Hepatocyte (in vitro differentiated cells): ENCODE measurements at regions not wholly inside any gene's neighbourhood (a gene's known extent, or its start where the extent isn't known, plus 50 kb on each side); places are given as distances from the start of the nearest gene placed in this dataset.

Experiments
- DNase-seq: peaks from one replicate; pipeline ENCODE4 v3.0.0-alpha.2; 2016; ENCODE audit warnings: low spot score
- H2AFZ ChIP-seq: fragments of 200-600 bp; sonication (generic); 2 replicates; pipeline ENCODE4 v1.6.0; 2016; ENCODE audit warnings: antibody characterized with exemption, mild to moderate bottlenecking
- H3K27ac ChIP-seq: fragments of 200-600 bp; sonication (generic); 2 replicates; pipeline ENCODE4 v1.5.1; 2016; ENCODE audit warnings: mild to moderate bottlenecking
- H3K27me3 ChIP-seq: fragments of 200-600 bp; sonication (generic); 2 replicates; pipeline ENCODE4 v1.6.1; 2016
- H3K36me3 ChIP-seq: fragments of 200-600 bp; sonication (generic); replicated peaks from 2 replicates; pipeline ENCODE4 v1.5.1; 2016; ENCODE audit warnings: low read depth; ENCODE audit not compliant: insufficient read depth
- H3K4me1 ChIP-seq: fragments of 200-600 bp; sonication (generic); 2 replicates; pipeline ENCODE4 v1.5.1; 2016; ENCODE audit warnings: mild to moderate bottlenecking, moderate library complexity; ENCODE audit not compliant: insufficient read depth
- H3K4me2 ChIP-seq: fragments of 200-600 bp; sonication (generic); 2 replicates; pipeline ENCODE4 v1.6.0; 2016
- H3K4me3 ChIP-seq: fragments of 200-600 bp; sonication (generic); 2 replicates; pipeline ENCODE4 v1.5.1; 2016; ENCODE audit warnings: mild to moderate bottlenecking
- H3K79me2 ChIP-seq: fragments of 200-600 bp; sonication (generic); 2 replicates; pipeline ENCODE4 v1.6.0; 2017; ENCODE audit warnings: mild to moderate bottlenecking
- H3K9me2 ChIP-seq: fragments of 200-600 bp; sonication (generic); replicated peaks from 2 replicates; pipeline ENCODE4 v1.6.0; 2017; ENCODE audit warnings: mild to moderate bottlenecking; ENCODE audit not compliant: insufficient read depth
- H3K9me3 ChIP-seq: fragments of 200-600 bp; sonication (generic); 2 replicates; pipeline ENCODE4 v1.5.1; 2016; ENCODE audit warnings: low read depth, mild to moderate bottlenecking
- H4K20me1 ChIP-seq: fragments of 200-600 bp; sonication (generic); 2 replicates; pipeline ENCODE4 v1.6.0; 2016; ENCODE audit warnings: mild to moderate bottlenecking; ENCODE audit not compliant: insufficient read depth, poor library complexity, severe bottlenecking
- EZH2 ChIP-seq: fragments of 200-600 bp; sonication (generic); IDR thresholded peaks from 2 replicates; pipeline ENCODE4 v1.6.1; 2016; ENCODE audit warnings: antibody characterized with exemption, mild to moderate bottlenecking, borderline replicate concordance
- EZH2phosphoT487 ChIP-seq: fragments of 200-600 bp; sonication (generic); IDR thresholded peaks from one replicate; pipeline ENCODE4 v1.6.1; 2018; ENCODE audit warnings: antibody characterized with exemption, mild to moderate bottlenecking, low read depth, moderate library complexity; ENCODE audit not compliant: unreplicated experiment, severe bottlenecking
- WGBS: methylation state at CpG from one replicate; pipeline ENCODE4 v1.1.6; 2016; ENCODE audit warnings: low lambda C conversion rate; ENCODE audit errors: missing lambda C conversion rate; 5-methylcytosine and 5-hydroxymethylcytosine counted together
- TF ChIP-seq, protein P1 (sequence below): fragments of 200-600 bp; sonication (generic); IDR thresholded peaks from 2 replicates; pipeline ENCODE4 v1.5.1; 2016; ENCODE audit warnings: antibody characterized with exemption, mild to moderate bottlenecking; ENCODE audit not compliant: poor library complexity

DNA sequence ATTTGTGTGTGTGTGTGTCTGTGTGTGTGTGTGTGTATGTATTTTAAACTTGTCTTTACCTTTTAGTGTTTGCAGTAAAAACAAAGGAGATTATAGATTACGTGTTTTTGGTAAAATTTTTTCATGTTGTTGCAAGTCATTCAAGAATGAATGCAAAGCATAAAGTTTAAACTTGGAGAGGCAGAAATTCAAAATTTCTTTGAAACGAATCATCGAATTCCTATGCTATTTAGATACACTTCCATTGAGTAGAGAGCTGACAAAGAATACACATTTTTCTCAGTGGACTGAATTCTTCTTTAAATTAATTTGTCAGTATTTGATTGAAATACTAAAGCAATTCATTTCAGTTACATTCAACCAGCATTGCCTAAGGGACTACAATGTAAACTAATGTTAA lies 66.0 kb upstream of the HDAC9 start:
- no peak overlapping the region for H3K4me2 ChIP-seq

DNA sequence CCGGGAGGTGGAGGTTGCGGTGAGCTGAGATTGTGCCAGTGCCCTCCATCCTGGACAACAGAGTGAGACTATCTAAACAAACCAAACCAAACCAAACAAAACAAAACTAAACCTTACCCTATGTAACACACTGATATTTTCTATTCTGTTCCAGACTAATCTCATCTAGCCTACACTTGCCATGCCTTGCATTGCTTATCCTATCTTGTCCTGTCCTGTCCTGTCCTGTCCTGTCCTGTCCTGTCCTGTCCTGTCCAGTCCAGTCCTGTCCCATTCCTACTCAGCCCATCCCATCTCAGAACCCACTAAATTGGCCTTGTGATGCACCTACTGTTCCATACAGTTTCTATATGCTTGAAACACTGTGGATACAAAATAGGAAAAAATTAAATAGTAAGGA lies 64.7 kb upstream of the HDAC9 start:
- Histone ChIP-seq H3K9me3 (no peaks in the 10 kb centered on the region), H3K27me3 (no peaks in the 10 kb centered on the region), H3K9me2 (no peaks in the 10 kb centered on the region), H3K4me1 (peaks cover 8% of the 10 kb centered on the region), H3K4me2 (no peak overlapping the region), H2AFZ (no peak overlapping the region), H4K20me1 (no peaks in the 10 kb centered on the region), H3K36me3 (no peaks in the 10 kb centered on the region), H3K27ac (no peak overlapping the region), H3K79me2 (no peaks in the 10 kb centered on the region), H3K4me3 (no peak overlapping the region)
- no peak for DNase-seq
- 96% methylated on average over 2 of the region's 2 CpGs for WGBS
- TF ChIP-seq EZH2: no peak

More for the DNA sequence above, 66.0 kb upstream of the HDAC9 start:
- TF ChIP-seq, protein P1, sequence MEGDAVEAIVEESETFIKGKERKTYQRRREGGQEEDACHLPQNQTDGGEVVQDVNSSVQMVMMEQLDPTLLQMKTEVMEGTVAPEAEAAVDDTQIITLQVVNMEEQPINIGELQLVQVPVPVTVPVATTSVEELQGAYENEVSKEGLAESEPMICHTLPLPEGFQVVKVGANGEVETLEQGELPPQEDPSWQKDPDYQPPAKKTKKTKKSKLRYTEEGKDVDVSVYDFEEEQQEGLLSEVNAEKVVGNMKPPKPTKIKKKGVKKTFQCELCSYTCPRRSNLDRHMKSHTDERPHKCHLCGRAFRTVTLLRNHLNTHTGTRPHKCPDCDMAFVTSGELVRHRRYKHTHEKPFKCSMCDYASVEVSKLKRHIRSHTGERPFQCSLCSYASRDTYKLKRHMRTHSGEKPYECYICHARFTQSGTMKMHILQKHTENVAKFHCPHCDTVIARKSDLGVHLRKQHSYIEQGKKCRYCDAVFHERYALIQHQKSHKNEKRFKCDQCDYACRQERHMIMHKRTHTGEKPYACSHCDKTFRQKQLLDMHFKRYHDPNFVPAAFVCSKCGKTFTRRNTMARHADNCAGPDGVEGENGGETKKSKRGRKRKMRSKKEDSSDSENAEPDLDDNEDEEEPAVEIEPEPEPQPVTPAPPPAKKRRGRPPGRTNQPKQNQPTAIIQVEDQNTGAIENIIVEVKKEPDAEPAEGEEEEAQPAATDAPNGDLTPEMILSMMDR: no peak
- no peak for TF ChIP-seq EZH2phosphoT487
- TF ChIP-seq EZH2: no peak
- 87% methylated on average over 3 of the region's 3 CpGs for WGBS
- Histone ChIP-seq H3K9me3 (no peaks in the 10 kb centered on the region), H3K4me1 (peaks cover 8% of the 10 kb centered on the region), H3K27me3 (no peaks in the 10 kb centered on the region), H4K20me1 (no peaks in the 10 kb centered on the region), H3K27ac (no peak overlapping the region), H3K36me3 (no peaks in the 10 kb centered on the region), H3K4me3 (no peak overlapping the region), H2AFZ (no peak overlapping the region), H3K79me2 (no peaks in the 10 kb centered on the region), H3K9me2 (no peaks in the 10 kb centered on the region)
- no peak for DNase-seq

DNA sequence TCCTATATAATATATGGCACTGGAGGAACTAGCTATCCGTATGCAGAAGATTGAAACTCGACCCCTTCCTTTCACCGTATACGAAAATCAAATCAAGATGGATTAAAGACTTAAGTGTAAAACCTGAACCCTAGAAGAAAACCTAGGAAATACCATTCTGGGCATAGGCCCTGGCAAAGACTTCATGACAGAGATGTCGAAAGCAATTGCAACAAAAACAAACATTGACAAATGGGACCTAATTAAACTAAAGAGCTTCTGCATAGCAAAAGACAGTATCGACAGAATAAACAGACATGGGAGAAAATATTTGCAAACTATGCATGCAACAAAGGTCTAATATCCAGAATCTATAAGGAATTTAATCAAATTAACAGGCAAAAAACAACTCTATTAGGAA lies 61.4 kb upstream of the HDAC9 start:
- H3K4me1 ChIP-seq: no peaks in the 10 kb centered on the region
- H3K9me2 ChIP-seq: no peaks in the 10 kb centered on the region
- no peaks in the 10 kb centered on the region for H3K27me3 ChIP-seq
- H3K4me3 ChIP-seq: no peak overlapping the region
- H4K20me1 ChIP-seq: no peaks in the 10 kb centered on the region
- no peaks in the 10 kb centered on the region for H3K36me3 ChIP-seq
- 85% methylated on average over 6 of the region's 6 CpGs for WGBS
- H3K79me2 ChIP-seq: no peaks in the 10 kb centered on the region
- no peak overlapping the region for H2AFZ ChIP-seq
- H3K9me3 ChIP-seq: no peaks in the 10 kb centered on the region
- H3K4me2 ChIP-seq: no peak overlapping the region
- no peak for DNase-seq
- TF ChIP-seq EZH2 (no peak), EZH2phosphoT487 (no peak)
- TF ChIP-seq, protein P1: no peak
- H3K27ac ChIP-seq: no peak overlapping the region

DNA sequence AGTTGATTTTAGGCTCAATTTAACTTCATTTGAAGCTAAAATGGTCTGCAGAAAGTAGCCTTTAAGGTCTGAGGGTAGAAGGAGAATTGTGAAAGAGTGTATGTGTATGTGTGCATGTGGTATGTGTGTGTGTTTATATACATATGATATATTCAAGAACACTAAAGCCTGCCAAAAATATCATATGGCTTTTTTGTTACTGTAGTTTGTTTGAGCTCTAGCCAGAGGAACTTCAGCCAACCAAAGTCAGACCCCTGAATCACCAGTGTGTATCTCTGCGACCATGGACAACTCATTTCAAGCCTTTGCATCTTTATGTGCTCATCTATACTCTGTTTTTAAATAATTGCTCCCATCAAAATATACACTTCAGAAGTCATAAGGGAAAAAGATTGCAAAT lies 58.4 kb upstream of the HDAC9 start:
- 73% methylated on average over 1 of the region's 1 CpG for WGBS
- TF ChIP-seq EZH2phosphoT487: no peak
- TF ChIP-seq, protein P1: no peak
- TF ChIP-seq EZH2: no peak

More for the DNA sequence above, 58.4 kb upstream of the HDAC9 start:
- Histone ChIP-seq H3K27me3 (no peaks in the 10 kb centered on the region), H3K4me1 (no peaks in the 10 kb centered on the region), H3K9me3 (no peaks in the 10 kb centered on the region), H3K4me3 (no peak overlapping the region), H3K79me2 (no peaks in the 10 kb centered on the region), H3K36me3 (no peaks in the 10 kb centered on the region), H4K20me1 (no peaks in the 10 kb centered on the region), H3K4me2 (no peak overlapping the region), H3K9me2 (no peaks in the 10 kb centered on the region), H2AFZ (no peak overlapping the region), H3K27ac (no peak overlapping the region)
- no peak for DNase-seq
